Suprapubic skin (tissue), 3 donors: ENCODE measurements at regions not wholly inside any gene's neighbourhood (a gene's known extent, or its start where the extent isn't known, plus 50 kb on each side); places are given as distances from the start of the nearest gene placed in this dataset.

Source experiments
- CTCF ChIP-seq, 2 donors: fragments of 200-600 bp in 1 of 2; fragments of 450-650 bp in 1 of 2; sonication (generic) in 1 of 2; IDR thresholded peaks; one replicate each; pipeline ENCODE4 v1.5.1; 2016 to 2019; ENCODE audit warnings: antibody characterized with exemption in 2 of 2, mild to moderate bottlenecking in 1 of 2, moderate library complexity in 1 of 2
- POLR2AphosphoS5 ChIP-seq, 3 donors: sonication (generic); formaldehyde crosslinking; IDR thresholded peaks; one replicate each; pipeline ENCODE4 v1.6.1; 2017; ENCODE audit warnings: antibody characterized with exemption in 3 of 3

DNA sequence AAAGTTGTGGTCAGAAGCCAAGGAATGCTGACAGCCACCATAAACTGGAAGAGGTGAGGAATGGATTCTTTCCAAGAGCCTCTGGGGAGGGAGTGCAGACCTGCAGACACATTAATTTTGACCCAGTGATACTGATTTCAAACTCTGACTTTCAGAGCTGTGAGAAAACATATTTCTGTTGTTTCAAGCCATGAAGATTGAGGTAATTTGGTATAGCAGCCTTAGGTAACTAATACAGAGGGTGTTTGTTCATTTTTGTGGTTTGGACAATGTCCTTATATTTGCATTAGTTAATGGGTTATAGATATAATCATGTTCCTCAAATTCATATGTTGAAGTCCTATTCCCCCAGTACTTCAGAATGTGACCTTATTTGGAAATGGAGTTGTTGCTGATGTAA is 85.4 kb upstream of the GTSF1L start:
- TF ChIP-seq CTCF (IDR thresholded peaks at IDR 0.05) (no peak), POLR2AphosphoS5 (IDR thresholded peaks at IDR 0.05) (no peak)
